ENCODE measurements at regions not wholly inside any gene's neighbourhood (a gene's known extent, or its start where the extent isn't known, plus 50 kb on each side); places are given as distances from the start of the nearest gene placed in this dataset.

DNA sequence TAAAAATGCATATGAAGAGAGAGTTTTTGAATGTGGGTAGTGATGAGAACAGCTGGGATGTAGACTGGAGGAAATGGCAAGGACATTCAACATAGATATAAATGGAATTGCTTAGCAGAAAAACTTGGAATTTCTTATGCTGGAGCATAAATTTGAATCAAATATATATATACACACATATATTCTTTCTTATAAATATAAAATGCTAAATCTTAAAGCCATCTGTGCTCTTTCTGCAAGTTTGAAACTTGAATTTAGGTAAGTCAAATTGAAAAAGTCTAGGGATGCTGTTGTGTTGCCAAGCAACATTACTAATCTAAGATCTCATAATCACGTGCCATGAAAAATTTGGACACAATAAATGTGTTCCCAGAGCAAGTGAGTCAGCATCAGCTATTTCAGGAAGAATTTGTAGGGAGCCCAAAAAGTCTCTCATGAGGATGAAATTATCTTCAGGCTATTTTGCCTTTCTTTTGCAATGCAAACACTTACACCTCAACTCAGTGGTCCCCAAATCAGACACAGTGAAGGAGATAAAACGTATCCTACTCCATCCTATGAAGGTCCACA, 58.4 kb upstream of the ALDH1A1 start:
- DNase-seq: peak; percentile 54

DNA sequence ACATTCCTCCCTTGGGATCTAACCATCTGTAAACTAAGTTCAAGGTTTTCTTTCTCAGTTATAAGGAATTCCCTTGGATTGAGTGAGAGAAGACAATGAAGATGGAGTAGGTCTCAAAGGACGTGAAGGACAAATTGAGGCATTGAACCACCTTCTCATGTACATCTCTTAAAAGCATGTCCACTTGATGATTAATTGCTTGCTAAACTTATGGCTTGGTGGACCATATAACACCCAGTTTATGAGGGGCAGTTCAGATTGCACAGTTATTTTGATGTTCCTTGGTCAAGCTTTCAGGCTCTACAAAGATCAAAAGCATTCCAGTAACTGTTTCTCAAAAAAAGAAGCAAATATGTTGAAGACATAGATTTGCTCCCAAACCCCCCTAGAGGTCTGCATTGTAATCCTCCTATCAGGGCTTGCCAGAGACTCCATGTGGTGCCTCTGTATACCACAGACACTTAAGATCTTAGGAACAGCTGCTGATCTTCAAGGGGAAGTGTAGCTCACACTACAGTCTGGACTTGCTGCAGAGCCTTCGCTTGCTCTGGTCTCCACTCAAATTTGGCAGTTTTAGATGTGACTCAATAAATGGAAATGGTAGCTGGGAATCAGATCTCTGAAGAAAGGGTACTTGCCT, 56.9 kb upstream of the ALDH1A1 start:
- no peak for DNase-seq

DNA sequence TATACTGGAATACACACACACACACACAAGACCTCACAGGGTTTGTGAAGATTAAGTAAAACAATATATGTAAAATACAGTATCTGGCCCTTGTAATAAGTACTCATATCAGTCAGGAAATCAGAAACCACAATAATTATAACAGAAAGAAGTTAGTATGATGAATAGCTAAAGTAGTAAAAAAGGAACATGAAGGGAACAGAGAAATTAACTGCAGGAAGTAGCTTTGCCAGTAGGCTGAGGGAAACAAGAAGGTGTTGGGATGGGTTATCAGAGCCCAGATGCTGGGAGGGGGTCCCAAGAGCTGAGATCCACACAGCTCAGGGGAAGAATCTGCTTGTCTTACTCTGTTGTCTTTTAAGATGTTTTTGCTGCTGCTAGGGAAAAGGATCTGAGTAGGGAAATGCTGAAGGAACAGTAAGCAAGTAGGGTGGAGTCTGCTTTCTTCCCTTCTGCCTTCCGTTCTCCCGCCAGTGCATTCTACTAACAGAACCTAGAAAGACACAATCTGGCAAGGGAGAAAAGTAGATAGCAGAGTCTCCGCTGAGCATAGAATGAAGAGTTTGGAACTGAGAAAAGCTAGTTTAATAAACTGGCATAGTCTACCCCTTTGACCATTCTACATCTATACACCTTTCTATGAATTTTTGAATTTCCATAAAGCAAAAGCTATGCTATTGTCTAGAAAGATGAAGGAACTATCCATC, 55.3 kb upstream of the ALDH1A1 start:
- DNase-seq: no peak

DNA sequence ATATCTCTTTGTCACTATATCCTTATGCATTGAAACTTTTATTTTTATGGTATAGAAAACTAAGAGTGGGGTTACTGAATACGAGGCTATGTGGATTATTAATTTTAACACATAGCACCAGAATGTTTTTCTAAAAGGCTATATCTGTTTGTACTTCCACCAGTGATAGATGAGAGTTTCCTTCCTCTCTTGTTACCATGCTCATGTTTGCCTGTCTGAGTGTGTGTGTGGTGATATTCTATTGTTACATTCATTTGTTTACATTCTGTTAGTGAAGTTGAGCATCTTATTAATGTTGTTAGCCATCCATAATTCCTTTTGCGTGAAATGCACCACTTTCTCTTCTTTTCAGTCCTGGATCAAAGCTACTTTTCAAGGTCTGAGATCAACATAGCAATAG, 54.1 kb upstream of the ALDH1A1 start:
- no peak for DNase-seq
